Glomerular endothelial cell (primary cell): ENCODE measurements at regions not wholly inside any gene's neighbourhood (a gene's known extent, or its start where the extent isn't known, plus 50 kb on each side); places are given as distances from the start of the nearest gene placed in this dataset.
"Not testable (repeated sequence)": the region's sequence is repeated elsewhere in the genome, so short reads cannot be mapped to it uniquely, and the experiment has no call there.

Experiments used
- DNase-seq: peaks from one replicate; pipeline ENCODE4 v3.0.0-alpha.2; 2011; ENCODE audit warnings: low read depth, low spot score; ENCODE audit errors: extremely low read depth

GRCh38 chr10:9886772-9887171 lies 1130.9 kb upstream of the CELF2 start:
- DNase-seq = no peak

GRCh38 chr10:9895453-9895852 lies 1122.2 kb upstream of the CELF2 start:
- DNase-seq = no peak

GRCh38 chr10:9895981-9896380 lies 1121.7 kb upstream of the CELF2 start:
- DNase-seq = no peak

GRCh38 chr10:9898633-9899395 lies 1118.9 kb upstream of the CELF2 start:
- DNase-seq = no peak

- DNase-seq = no peak
Measured at GRCh38 chr10:9900751-9901150, 1116.9 kb upstream of the CELF2 start.

- DNase-seq = no peak
Measured at GRCh38 chr10:9901971-9902370, 1115.7 kb upstream of the CELF2 start.

- DNase-seq = no peak
Measured at GRCh38 chr10:9910446-9910845, 1107.2 kb upstream of the CELF2 start.

GRCh38 chr10:9911488-9911887 lies 1106.2 kb upstream of the CELF2 start:
- no peak for DNase-seq

- DNase-seq = no peak
Measured at GRCh38 chr10:9913876-9914514, 1103.7 kb upstream of the CELF2 start.

GRCh38 chr10:9921544-9921943 lies 1096.1 kb upstream of the CELF2 start:
- no peak for DNase-seq

GRCh38 chr10:9922126-9922870 lies 1095.4 kb upstream of the CELF2 start:
- no peak for DNase-seq

- DNase-seq = no peak
Measured at GRCh38 chr10:9926003-9926402, 1091.7 kb upstream of the CELF2 start.

- no peak for DNase-seq
Measured at GRCh38 chr10:9926881-9927280, 1090.8 kb upstream of the CELF2 start.

GRCh38 chr10:9939716-9940115 lies 1078.0 kb upstream of the CELF2 start:
- DNase-seq = no peak

GRCh38 chr10:9944690-9945089 lies 1073.0 kb upstream of the CELF2 start:
- no peak for DNase-seq

- no peak for DNase-seq
Measured at GRCh38 chr10:9950070-9950469, 1067.6 kb upstream of the CELF2 start.

- no peak for DNase-seq
Measured at GRCh38 chr10:9951481-9952257, 1066.0 kb upstream of the CELF2 start.

GRCh38 chr10:9957351-9957750 lies 1060.3 kb upstream of the CELF2 start:
- DNase-seq = no peak

GRCh38 chr10:9957876-9958275 lies 1059.8 kb upstream of the CELF2 start:
- not testable (repeated sequence) for DNase-seq

GRCh38 chr10:9965341-9965740 lies 1052.3 kb upstream of the CELF2 start:
- DNase-seq = no peak

GRCh38 chr10:9986786-9987185 lies 1030.9 kb upstream of the CELF2 start:
- no peak for DNase-seq
